HL-60 (cell line): ENCODE measurements at regions not wholly inside any gene's neighbourhood (a gene's known extent, or its start where the extent isn't known, plus 50 kb on each side); places are given as distances from the start of the nearest gene placed in this dataset.

ENCODE experiments used
- DNase-seq, 2 experiments: peaks; one replicate each; pipeline ENCODE4 v3.0.0-alpha.2; 2010 to 2020; ENCODE audit warnings: low read depth in 1 of 2, low spot score in 1 of 2
- H3K27ac ChIP-seq: fragments of 250-450 bp; sonication (Bioruptor Pico); replicated peaks from 2 replicates; pipeline ENCODE4 v1.5.1; 2020; ENCODE audit warnings: mild to moderate bottlenecking, moderate library complexity
- H3K27me3 ChIP-seq: fragments of 250-450 bp; sonication (Bioruptor Pico); 2 replicates; pipeline ENCODE4 v1.5.1; 2021; ENCODE audit warnings: mild to moderate bottlenecking, moderate library complexity; ENCODE audit not compliant: insufficient read depth, poor library complexity, severe bottlenecking
- H3K4me3 ChIP-seq: replicated peaks from 2 replicates; pipeline ENCODE4 v1.5.1; 2011; ENCODE audit warnings: mild to moderate bottlenecking, control low read depth, low read length; ENCODE audit not compliant: insufficient read depth
- GABPA ChIP-seq: IDR thresholded peaks from 2 replicates; pipeline ENCODE4 v1.6.1; 2012; ENCODE audit warnings: low read depth
- POLR2AphosphoS5 ChIP-seq: IDR thresholded peaks from 2 replicates; pipeline ENCODE4 v1.6.1; 2012; ENCODE audit warnings: low read depth
- REST ChIP-seq: IDR thresholded peaks from 2 replicates; pipeline ENCODE4 v1.6.1; 2012; ENCODE audit warnings: low read depth; ENCODE audit not compliant: insufficient replicate concordance
- SPI1 ChIP-seq: IDR thresholded peaks from 2 replicates; pipeline ENCODE4 v1.6.1; 2012; ENCODE audit warnings: low read depth, mild to moderate bottlenecking, borderline replicate concordance
- TF ChIP-seq, protein P1 (sequence below): IDR thresholded peaks from one replicate; pipeline ENCODE4 v1.5.1; 2011; ENCODE audit warnings: low read length, control low read depth, inconsistent platforms; ENCODE audit not compliant: insufficient read depth

GRCh38 chr12:115870510-115870909 is 407.0 kb downstream of the MED13L start:
- Histone ChIP-seq H3K27me3 (no peaks in the 10 kb centered on the region), H3K27ac (no peak overlapping the region), H3K4me3 (no peak overlapping the region)
- DNase-seq, result no peak
- TF ChIP-seq SPI1 (no peak), POLR2AphosphoS5 (no peak), GABPA (no peak), REST (no peak)
- TF ChIP-seq, protein P1, sequence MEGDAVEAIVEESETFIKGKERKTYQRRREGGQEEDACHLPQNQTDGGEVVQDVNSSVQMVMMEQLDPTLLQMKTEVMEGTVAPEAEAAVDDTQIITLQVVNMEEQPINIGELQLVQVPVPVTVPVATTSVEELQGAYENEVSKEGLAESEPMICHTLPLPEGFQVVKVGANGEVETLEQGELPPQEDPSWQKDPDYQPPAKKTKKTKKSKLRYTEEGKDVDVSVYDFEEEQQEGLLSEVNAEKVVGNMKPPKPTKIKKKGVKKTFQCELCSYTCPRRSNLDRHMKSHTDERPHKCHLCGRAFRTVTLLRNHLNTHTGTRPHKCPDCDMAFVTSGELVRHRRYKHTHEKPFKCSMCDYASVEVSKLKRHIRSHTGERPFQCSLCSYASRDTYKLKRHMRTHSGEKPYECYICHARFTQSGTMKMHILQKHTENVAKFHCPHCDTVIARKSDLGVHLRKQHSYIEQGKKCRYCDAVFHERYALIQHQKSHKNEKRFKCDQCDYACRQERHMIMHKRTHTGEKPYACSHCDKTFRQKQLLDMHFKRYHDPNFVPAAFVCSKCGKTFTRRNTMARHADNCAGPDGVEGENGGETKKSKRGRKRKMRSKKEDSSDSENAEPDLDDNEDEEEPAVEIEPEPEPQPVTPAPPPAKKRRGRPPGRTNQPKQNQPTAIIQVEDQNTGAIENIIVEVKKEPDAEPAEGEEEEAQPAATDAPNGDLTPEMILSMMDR, result no peak

GRCh38 chr12:115870021-115870420 is 407.5 kb downstream of the MED13L start:
- Histone ChIP-seq H3K4me3 (no peak overlapping the region), H3K27me3 (no peaks in the 10 kb centered on the region), H3K27ac (no peak overlapping the region)
- TF ChIP-seq SPI1, result no peak
- no peak for TF ChIP-seq POLR2AphosphoS5
- no peak for TF ChIP-seq REST
- no peak for TF ChIP-seq GABPA
- TF ChIP-seq, protein P1, result no peak
- DNase-seq, result no peak

GRCh38 chr12:115869604-115870003 is 407.9 kb downstream of the MED13L start:
- Histone ChIP-seq H3K27ac (no peak overlapping the region), H3K27me3 (no peaks in the 10 kb centered on the region), H3K4me3 (no peak overlapping the region)
- no peak for TF ChIP-seq REST
- TF ChIP-seq, protein P1, result no peak
- no peak for DNase-seq
